ENCODE measurements at regions not wholly inside any gene's neighbourhood (a gene's known extent, or its start where the extent isn't known, plus 50 kb on each side); places are given as distances from the start of the nearest gene placed in this dataset.
A peak's percentile ranks its signal among the peaks of the same experiment; 100 is the strongest.

DNA sequence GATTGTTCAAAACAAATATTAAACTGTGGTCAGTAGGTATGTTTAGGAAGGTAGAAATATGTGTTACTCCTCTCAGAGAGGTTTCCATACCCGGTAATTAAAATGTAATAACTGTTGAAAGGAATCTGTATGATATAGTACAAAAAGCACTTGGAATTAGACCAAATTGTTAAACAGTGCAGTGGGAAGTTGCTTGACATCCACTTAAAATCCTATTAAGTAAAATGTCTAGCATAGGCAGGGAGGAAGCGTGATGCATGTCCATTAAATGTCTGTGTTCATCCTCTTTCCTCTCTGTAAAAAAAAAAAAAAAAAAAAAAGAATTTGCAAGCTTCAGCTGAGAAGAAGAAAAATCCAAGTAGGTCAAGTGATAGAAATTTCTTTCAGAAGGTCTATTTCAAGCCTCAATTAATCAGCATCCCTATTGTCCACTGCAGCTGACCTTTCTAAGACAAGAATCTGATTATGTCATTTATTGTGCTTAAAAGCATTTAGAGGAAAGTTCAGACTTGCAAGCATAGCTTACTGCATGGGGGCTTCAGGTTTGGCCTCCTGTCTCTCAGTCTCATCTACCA lies 265.6 kb upstream of the RGS6 start:
- no peak for DNase-seq (ENCODE audit: low read depth, low spot score)

DNA sequence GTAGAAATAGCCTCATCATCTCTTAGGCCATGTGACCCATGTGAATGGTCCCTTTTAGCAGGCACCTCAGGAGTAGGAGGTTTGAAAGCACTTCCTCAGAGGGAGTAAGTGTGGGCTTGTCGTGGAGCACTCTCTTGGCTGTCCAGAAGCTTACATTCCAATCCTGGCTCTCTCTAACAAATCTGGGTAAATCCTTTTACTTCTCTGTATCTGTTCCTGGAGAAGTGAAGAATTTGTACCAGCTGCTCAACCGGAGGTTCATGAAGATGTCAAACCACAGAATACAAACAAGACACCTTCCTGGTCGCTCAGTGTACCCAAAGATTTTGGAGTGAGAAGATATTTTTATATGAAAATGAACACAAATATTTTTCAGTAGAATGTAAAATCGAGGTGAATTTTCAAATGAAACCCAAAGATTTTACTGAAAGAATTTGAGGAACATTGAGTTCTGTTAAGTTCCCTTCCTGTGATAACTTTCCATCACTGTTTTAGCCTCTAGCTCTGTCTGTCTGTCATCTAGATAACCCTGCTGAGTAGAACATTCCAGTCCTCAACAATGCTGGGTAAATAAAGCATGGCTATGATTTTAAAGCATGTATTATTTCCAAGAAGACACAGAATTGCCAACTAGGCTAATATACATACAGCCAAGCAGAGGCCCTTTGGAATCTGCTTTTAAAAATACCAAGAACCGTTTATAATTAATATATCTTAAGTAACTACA lies 263.9 kb upstream of the RGS6 start:
- DNase-seq (ENCODE audit: low read depth, low spot score) = no peak

DNA sequence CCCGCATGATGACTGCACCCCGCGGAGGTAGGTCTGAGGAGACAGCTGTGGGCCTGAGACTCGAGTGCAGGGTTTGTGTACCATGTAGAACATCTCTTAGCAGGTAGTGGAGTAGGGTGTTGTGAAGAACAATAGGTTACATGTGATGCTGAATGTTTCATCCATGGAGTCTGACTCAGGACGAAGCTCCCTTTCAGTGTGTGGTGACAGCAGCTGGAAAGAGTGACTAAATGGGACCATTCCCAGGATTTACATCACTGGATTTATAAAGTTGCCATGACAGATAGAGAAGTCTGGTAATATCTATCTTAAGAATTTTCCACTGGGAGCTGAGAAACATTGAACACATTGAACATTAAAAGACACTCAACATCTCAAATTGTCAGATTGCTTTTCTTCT lies 259.6 kb upstream of the RGS6 start:
- no peak for DNase-seq (ENCODE audit: low read depth, low spot score)

DNA sequence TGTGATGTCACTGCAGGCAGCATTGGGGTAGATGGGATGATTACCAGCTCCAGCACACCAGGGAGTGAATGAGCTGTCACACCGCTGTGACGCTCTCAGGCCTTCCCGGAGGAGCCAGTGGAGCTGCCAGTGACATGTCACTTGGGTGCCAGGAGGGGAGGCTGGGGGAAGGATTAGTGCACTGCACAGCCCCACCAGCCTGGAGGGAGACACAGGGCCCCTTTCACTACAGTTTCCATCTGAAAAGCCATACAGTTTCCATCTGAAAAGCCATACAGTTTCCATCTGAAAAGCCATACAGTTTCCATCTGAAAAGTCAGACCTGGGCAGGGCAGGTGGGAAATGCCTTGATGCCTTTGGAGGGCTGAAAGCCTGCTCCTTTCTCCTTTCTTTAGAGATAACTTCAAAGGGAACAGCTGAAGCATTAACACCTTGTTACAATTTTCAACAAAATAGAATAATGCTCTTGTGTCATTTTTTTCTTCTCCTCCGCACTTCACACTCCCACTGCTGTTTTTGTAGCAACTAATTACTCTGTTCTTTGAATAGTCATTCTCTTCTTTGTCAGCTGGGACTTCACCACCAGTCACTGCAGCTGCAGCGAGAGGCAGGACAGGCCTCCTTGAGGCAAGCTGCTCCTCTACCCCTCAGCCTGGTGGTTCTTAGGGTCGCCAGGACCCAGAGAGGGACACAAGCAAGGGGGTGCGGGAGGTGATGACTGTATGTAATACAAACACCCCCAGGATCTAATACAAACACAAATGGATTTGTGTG lies 256.9 kb upstream of the RGS6 start:
- no peak for DNase-seq (ENCODE audit: low read depth, low spot score)

DNA sequence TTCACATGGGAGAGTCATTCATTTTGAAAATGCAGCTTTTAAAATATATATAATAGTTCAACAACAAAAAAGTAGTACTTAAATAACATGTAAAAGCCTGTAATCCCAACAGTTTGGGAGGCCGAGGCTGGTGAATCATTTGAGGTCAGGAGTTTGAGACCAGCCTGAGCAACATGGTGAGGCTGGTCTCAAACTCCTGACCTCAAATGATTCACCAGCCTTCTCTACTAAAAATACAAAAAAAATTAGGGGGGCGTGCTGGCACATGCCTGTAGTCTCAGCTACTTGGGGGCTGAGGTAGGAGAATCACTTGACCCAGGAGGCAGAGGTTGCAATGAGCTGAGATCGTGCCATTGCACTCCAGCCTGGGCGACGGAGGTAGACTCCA lies 256.3 kb upstream of the RGS6 start:
- no peak for DNase-seq (ENCODE audit: low read depth, low spot score)

DNA sequence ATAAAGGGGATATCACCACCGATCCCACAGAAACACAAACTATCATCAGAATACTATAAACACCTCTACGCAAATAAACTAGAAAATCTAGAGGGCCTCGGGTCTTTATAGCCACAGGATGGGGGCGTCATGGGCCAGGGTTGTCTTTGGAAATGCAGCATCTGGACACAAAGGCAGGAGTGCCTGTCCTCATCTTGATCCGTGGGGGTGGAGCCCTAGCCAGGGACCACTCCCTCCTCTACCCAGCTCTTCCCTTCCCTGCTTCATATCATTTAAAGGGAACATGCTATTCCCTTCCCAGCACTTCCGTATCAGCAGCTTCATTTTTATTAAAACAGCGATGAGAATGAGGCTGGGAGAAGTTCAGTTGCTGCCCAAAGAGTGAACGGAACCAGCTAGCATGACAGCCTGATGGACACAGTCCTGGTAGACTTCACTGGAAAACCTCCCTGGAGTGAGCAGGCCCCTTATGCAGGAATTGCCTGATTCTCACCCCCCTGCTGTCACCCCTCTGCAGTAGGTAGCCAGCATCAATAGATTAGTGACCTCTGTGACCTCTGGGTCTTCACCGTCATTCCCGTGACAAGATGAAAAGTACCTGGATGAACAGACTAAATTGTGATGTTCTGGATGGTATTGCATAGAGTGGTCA lies 251.4 kb upstream of the RGS6 start:
- DNase-seq (ENCODE audit: low read depth, low spot score) = no peak

DNA sequence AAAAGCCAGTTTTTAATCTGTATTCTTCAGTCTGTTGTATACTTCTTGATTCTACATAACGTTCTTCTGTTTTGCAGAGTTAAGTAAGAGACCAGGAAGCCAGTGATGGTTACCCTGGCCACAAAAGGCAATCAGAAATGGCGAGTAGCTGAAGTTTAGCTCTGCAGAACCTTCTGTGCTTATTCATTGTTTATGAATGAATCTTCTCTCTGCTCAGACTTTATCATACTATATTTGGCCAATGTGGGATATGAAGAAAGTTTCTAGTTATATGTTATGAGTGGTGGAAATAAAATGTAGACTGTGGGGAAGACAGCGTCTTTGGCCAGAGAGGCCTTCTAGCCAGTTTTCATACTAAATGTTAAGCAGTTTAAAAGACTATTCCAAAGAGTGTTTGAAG lies 249.9 kb upstream of the RGS6 start:
- DNase-seq (ENCODE audit: low read depth, low spot score) = no peak

DNA sequence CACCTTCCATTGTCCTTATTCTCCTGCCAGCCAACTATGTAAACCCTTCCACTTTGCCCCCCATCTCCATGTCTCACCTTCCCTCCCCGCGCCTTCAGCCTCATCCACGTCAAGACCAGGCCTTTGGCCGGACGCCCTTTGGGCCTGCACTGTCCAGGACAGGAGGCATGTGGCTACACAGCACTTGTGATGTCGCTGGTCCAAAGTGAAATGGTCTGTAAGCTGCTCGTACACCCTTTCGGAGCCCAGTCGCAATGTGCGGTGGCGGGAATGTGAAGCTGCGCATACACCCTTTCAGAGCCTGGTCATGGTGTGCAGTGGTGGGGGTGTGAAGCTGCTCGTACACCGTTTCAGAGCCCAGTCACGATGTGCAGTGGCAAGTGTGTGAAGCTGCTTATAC lies 247.9 kb upstream of the RGS6 start:
- no peak for DNase-seq (ENCODE audit: low read depth, low spot score)

DNA sequence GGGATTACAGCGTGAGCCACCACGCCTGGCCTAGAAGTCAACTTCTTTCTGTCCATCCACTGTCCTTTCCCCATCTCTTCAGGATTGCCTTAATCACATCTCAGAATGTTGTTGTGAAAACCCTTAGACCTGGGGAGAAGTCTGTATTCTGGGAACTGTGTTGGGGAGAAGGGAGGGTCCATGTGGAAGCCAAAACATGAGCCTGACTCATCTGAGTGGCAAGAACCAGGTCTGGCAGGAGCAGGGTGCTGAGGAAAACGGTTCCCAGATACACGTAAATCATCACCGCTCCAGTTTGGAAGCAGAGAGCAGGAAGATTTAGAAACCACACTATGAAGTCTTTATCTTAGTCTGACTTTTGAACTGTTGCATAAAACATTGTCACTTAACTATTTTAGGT lies 245.6 kb upstream of the RGS6 start:
- DNase-seq (ENCODE audit: low read depth, low spot score) = no peak

DNA sequence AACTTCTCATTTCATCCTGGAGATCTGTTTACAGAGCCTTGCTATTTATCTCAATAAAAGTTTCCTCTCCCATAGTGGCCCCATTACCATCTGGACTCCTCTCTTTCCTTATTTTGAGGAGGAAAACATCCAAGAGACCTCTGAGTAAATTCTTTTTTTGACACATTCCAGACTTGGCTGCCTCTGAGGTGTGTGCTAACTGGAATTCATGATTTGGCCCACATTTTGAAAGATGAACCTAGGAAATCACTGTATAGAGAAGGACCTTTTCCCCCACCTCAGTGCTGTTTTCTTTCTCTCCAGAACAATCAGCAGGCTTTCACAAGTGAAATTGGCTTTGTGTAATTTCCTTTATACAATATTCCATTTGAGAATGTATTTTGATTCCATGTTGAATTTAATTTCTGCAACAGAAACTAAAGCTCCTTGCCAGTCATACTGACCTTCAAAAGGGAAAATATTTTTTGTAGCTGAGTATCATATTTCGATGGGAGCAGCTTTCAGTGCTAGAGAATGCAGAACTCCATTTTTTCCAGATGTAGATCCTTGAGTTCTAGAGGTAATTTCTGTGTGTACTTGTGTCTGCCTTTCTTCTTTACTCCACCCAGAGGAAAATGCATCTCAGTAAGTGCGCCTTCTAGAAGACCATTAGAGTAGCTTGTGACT lies 244.9 kb upstream of the RGS6 start:
- DNase-seq (ENCODE audit: low read depth, low spot score) = no peak

DNA sequence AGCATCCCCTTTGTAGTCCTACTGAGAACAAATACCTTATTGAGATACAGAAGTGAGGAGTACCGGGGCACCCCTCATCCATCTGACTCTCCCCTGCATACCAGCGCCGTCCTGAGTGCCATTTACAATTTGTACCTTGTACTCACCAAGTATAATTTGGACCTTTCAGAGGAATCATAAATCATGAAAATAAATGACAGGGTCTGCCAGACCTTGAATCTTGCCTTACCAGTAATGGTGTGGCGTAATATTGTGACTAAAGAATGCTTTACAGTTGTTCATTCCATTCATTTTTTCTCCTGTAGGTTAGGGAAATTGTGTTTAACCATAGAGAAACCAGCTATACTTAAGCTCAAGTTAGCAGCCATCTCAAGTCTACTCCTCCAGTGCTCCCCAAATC lies 243.7 kb upstream of the RGS6 start:
- DNase-seq (ENCODE audit: low read depth, low spot score) = no peak

DNA sequence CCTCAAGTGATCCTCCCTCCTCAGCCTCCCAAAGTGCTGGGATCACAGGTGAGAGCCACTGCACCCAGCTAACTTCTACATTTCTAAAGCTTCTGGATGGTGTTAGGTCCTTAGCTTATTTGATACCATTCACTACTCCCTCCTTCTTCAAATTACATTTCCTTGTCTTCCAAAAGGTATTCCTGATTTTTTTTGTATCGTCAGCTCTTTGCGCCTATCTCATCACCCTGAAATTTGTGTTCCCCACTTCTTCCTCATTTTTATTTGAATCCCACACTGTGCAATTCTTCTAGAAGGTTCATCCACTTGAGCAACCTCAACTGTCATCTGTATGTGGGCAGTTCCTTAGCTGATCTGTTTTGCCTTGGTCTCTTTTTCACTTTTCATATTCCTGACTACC lies 241.8 kb upstream of the RGS6 start:
- DNase-seq (ENCODE audit: low read depth, low spot score) = no peak

DNA sequence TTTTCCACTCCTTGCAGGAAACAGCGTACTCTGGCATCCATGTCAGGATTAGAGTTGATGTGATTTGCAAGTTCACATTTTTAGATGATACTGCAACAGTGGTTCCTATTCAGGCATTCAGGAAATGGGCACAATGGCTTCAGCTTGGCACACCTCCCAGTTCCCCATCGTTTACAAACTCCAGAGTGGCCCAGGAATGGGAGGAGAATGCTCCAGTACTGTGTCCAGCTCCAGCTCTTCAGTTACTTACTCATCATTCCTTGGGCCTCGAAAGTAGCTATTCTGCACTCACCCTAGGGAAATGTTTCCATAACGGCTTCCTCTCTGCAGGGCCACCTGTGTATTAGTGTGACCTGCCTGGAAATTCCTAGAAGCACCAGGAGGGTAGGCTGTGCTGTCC lies 239.7 kb upstream of the RGS6 start:
- no peak for DNase-seq (ENCODE audit: low read depth, low spot score)

DNA sequence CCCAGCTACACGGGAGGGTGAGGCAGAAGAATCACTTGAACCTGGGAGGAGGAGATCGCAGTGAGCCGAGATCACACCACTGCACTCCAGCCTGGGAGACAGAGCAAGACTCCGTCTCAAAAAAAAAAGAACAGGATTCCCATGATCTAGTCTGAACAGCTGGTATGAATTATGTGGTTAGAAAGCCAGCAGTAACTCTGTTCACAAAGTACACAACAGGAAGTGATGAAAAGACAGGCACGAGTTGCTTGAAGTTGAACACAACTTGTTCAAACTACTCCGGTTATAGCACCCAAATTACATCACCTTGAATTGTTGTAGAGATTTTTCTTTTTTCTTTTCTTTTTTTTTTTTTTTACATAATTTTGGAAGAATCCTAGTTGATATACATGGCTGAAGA lies 238.8 kb upstream of the RGS6 start:
- DNase-seq (ENCODE audit: low read depth, low spot score) = peak; percentile 78

DNA sequence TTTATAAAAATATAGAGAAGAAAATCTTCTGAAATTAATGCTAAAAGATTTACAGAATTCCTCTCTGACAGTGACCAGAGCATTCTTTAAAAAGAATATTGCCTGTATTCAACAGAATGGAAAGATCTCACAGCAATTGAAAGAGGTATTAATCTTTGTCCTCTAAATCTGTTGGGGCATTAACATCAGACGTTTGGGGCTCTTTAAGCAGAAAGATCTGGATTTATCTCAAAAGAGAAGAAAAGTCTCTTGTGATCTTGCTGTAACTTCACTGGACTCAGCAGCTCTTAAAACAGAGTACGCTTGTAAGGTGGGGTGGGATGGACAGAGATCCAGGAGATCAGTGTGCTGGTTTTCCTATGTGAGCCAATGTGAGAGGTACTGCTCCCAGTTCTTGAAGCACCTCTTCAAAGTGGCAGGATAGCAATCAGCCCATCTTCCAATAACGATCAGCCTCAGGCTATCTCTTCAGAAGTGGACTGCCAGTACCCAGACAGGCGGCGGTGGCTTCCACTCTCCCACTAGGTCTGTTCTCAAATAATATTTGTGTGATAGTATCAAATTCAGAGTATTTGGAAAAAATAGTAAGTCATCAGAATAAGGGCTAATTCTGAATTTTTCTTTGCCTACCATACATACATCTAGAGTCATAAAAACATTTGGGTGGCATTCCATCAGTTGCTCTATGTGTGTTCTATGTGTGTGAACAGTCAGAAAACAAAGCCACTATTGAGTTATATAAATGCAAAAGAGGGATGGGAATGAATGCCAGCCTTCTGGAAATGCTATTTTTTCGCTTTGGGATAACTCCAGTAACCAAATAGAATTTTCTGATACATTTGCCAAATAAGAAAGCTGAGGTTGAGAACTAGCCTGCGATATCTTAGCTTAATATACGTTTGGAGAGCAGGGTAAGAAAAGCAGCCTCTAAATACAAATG lies 237.4 kb upstream of the RGS6 start:
- no peak for DNase-seq (ENCODE audit: low read depth, low spot score)

DNA sequence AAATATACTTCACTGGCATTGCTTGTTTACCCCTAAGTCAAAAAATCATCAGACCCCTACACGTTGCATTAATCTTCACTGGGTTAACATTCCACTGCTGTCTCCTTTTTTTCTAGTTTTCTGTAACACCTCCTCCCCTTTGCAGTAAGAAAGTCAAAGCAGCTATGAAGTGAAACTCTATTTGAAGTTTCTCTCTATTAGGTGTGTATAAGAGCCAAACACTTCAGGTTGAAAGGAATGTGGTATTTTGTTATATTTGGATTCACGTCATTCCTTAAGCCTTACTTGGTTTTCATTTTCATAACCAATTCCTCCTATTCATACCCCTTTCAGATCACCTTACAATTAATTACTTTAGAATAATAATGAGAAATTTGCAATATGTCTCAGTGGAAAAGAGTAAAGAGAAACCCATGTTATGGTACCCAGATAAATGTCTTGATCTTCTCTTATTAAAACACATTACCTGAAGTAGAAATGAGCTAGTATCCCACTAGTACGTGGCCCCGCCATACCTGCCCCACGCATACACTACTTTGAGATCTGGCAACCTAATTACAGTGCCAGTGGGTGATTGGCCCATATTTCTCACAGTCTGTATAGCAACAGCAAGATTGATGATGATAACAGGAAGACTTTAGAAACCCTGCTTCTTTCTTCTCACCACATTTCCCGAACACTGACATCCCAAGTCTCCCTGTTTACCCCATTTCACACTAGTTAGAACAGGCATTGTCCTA lies 236.4 kb upstream of the RGS6 start:
- no peak for DNase-seq (ENCODE audit: low read depth, low spot score)

DNA sequence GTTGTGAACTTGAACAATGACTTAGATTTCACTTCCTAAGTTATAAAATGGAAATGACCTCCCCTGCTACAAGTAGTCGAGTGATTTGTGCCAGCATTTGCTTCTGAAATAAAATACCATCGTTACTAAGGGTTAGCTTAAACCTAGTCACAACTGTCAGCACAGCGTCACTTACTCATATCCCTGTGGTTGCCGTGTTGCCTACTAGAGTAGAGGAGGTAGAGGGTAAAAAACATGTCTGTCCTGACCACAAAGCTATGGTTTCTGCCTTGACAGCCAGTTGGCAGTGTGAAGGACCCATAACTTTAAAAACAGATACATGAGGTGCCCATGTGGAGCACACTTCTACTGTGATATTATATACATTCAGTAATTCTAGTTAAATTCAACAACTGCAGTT lies 234.2 kb upstream of the RGS6 start:
- no peak for DNase-seq (ENCODE audit: low read depth, low spot score)

DNA sequence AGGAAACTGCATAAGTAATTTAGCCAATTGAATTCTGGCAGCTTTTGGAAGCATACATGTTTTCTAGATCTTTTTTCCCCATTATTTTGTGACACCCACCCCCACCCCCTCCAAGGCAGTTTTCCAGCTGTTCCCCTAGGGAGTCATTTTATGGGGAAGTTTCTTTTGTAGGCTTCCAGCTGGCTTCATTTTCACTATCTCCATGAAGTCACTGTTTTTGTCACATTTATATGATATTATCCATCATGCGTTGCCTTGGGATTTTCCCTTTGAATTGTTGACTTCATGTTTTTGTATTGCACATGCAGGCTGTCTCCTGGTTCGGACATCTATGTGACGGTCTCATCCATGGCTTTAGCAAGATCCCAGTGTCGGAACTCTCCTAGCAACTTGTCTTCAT lies 233.6 kb upstream of the RGS6 start:
- no peak for DNase-seq (ENCODE audit: low read depth, low spot score)

DNA sequence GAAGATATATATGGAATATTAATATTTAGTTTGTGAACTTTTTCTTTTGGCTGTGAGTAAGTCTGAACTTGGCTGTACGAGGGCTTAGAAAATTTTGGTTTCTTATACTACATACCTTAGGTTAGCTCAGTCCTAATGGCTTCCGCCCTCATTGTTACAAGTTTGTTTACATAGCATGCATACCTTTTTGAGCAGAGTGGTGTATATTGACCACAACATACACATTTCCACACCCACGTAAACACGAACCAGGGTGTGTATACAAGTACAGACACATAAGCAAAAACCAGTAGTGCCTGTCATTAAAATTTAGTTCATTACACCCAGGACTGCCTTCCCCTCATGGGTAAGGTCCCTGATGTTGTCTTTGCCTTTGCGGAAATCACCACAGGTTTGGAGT lies 230.2 kb upstream of the RGS6 start:
- DNase-seq (ENCODE audit: low read depth, low spot score) = no peak

DNA sequence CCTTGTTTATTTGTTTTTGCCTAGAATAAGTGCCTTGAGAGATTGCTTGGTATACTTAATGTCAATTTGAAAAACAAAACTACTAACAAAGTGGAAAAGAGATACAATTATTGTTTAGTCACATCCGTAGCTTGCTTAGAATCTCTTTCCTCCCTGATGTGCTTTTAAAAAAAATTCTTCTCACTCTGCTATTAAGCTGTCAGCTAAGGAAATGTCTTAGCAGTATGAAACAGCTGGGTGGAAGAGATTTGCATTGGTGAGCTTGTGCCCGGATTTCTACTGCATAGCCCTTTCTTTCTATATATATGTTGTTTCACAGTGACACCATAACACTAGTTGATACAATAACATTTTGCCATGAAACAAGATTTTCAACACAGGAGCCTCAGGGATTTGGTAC lies 229.4 kb upstream of the RGS6 start:
- no peak for DNase-seq (ENCODE audit: low read depth, low spot score)
